Smooth muscle cell (in vitro differentiated cells): ENCODE measurements at regions not wholly inside any gene's neighbourhood (a gene's known extent, or its start where the extent isn't known, plus 50 kb on each side); places are given as distances from the start of the nearest gene placed in this dataset.

ENCODE experiments used
- DNase-seq: peaks from one replicate; lab custom pipeline; 2025; ENCODE audit not compliant: unreplicated experiment; lab: John Stamatoyannopoulos, UW
- H2AFZ ChIP-seq: fragments of 200-600 bp; sonication (generic); 2 replicates; pipeline ENCODE4 v1.6.0; 2016; ENCODE audit warnings: antibody characterized with exemption, low read depth, mild to moderate bottlenecking
- H3F3A ChIP-seq: fragments of 200-600 bp; sonication (generic); 2 replicates; pipeline ENCODE4 v1.6.0; 2017; ENCODE audit warnings: antibody characterized with exemption, low read depth
- H3K27ac ChIP-seq: fragments of 200-600 bp; sonication (generic); 2 replicates; pipeline ENCODE4 v1.5.1; 2016; ENCODE audit warnings: low read depth, mild to moderate bottlenecking
- H3K27me3 ChIP-seq: fragments of 200-600 bp; sonication (generic); 2 replicates; pipeline ENCODE4 v1.6.1; 2016; ENCODE audit warnings: low read depth, mild to moderate bottlenecking
- H3K36me3 ChIP-seq: fragments of 200-600 bp; sonication (generic); 2 replicates; pipeline ENCODE4 v1.5.1; 2016; ENCODE audit warnings: low read depth
- H3K4me1 ChIP-seq: fragments of 200-600 bp; sonication (generic); 2 replicates; pipeline ENCODE4 v1.5.1; 2016; ENCODE audit warnings: low read depth
- H3K4me2 ChIP-seq: fragments of 200-600 bp; sonication (generic); 2 replicates; pipeline ENCODE4 v1.6.0; 2016; ENCODE audit warnings: mild to moderate bottlenecking
- H3K4me3 ChIP-seq: fragments of 200-600 bp; sonication (generic); 2 replicates; pipeline ENCODE4 v1.5.1; 2016; ENCODE audit warnings: mild to moderate bottlenecking
- H3K79me2 ChIP-seq: fragments of 200-600 bp; sonication (generic); 2 replicates; pipeline ENCODE4 v1.6.0; 2016; ENCODE audit warnings: low read depth, mild to moderate bottlenecking
- H3K9ac ChIP-seq: fragments of 200-600 bp; sonication (generic); 2 replicates; pipeline ENCODE4 v1.6.0; 2016; ENCODE audit warnings: low read depth
- H3K9me3 ChIP-seq: fragments of 200-600 bp; sonication (generic); replicated peaks from 2 replicates; pipeline ENCODE4 v1.5.1; 2016; ENCODE audit warnings: low read depth
- H4K20me1 ChIP-seq: fragments of 200-600 bp; sonication (generic); 2 replicates; pipeline ENCODE4 v1.6.0; 2016; ENCODE audit warnings: low read depth
- CTCF ChIP-seq: fragments of 200-600 bp; sonication (generic); IDR thresholded peaks from 2 replicates; pipeline ENCODE4 v1.5.1; 2017; ENCODE audit warnings: borderline replicate concordance, mild to moderate bottlenecking, antibody characterized with exemption; ENCODE audit not compliant: insufficient read depth, poor library complexity, severe bottlenecking
- WGBS: methylation state at CpG from one replicate; pipeline ENCODE4 v1.1.7; 2016; ENCODE audit warnings: low lambda C conversion rate; 5-methylcytosine and 5-hydroxymethylcytosine counted together

- Histone ChIP-seq H3K4me3 (no peak overlapping the region), H3K36me3 (no peaks in the 10 kb centered on the region), H3K79me2 (no peaks in the 10 kb centered on the region), H3K9ac (no peak overlapping the region), H3F3A (no peaks in the 10 kb centered on the region), H3K27me3 (no peaks in the 10 kb centered on the region), H3K9me3 (no peaks in the 10 kb centered on the region), H3K27ac (no peak overlapping the region), H4K20me1 (no peaks in the 10 kb centered on the region), H3K4me2 (no peak overlapping the region), H3K4me1 (no peaks in the 10 kb centered on the region), H2AFZ (no peak overlapping the region)
- TF ChIP-seq CTCF: no peak
- WGBS: 95% methylated on average over 1 of the region's 1 CpG
- no peak for DNase-seq
Measured at GRCh38 chr12:30378307-30378706, 317.4 kb downstream of the IPO8 start.

- H2AFZ ChIP-seq: no peak overlapping the region
- no peak overlapping the region for H3K4me2 ChIP-seq
- no peak for TF ChIP-seq CTCF
- H3K9me3 ChIP-seq: peaks cover 6% of the 10 kb centered on the region
- H3K9ac ChIP-seq: no peak overlapping the region
- no peaks in the 10 kb centered on the region for H3K27me3 ChIP-seq
- H3K4me3 ChIP-seq: no peak overlapping the region
- H3K79me2 ChIP-seq: no peaks in the 10 kb centered on the region
- no peaks in the 10 kb centered on the region for H4K20me1 ChIP-seq
- H3K4me1 ChIP-seq: no peaks in the 10 kb centered on the region
- no peaks in the 10 kb centered on the region for H3K36me3 ChIP-seq
- no peak for DNase-seq
- H3F3A ChIP-seq: no peaks in the 10 kb centered on the region
- H3K27ac ChIP-seq: no peak overlapping the region
Measured at GRCh38 chr12:30364822-30365221, 330.8 kb downstream of the IPO8 start.

- no peaks in the 10 kb centered on the region for H3K4me1 ChIP-seq
- WGBS: 86% methylated on average over 1 of the region's 1 CpG
- no peak for DNase-seq
Measured at GRCh38 chr12:30361145-30361544, 334.5 kb downstream of the IPO8 start.

GRCh38 chr12:30358671-30359070, 337.0 kb downstream of the IPO8 start:
- WGBS: 95% methylated on average over 3 of the region's 3 CpGs
- no peak for DNase-seq
- peaks cover 5% of the 10 kb centered on the region for H3K9me3 ChIP-seq
- no peaks in the 10 kb centered on the region for H3K27me3 ChIP-seq
- H3F3A ChIP-seq: no peaks in the 10 kb centered on the region
- no peaks in the 10 kb centered on the region for H3K4me1 ChIP-seq
- H3K9ac ChIP-seq: no peak overlapping the region
- no peaks in the 10 kb centered on the region for H3K36me3 ChIP-seq
- no peak overlapping the region for H3K4me3 ChIP-seq
- H2AFZ ChIP-seq: no peak overlapping the region
- no peaks in the 10 kb centered on the region for H3K79me2 ChIP-seq
- no peak overlapping the region for H3K27ac ChIP-seq
- no peaks in the 10 kb centered on the region for H4K20me1 ChIP-seq
- H3K4me2 ChIP-seq: no peak overlapping the region
- TF ChIP-seq CTCF: no peak

More at GRCh38 chr12:30361145-30361544, 334.5 kb downstream of the IPO8 start:
- Histone ChIP-seq H3K27ac (no peak overlapping the region), H3K9me3 (peaks cover 5% of the 10 kb centered on the region), H3K4me2 (no peak overlapping the region), H3K79me2 (no peaks in the 10 kb centered on the region), H4K20me1 (no peaks in the 10 kb centered on the region), H3F3A (no peaks in the 10 kb centered on the region), H3K36me3 (no peaks in the 10 kb centered on the region), H2AFZ (no peak overlapping the region), H3K4me3 (no peak overlapping the region), H3K9ac (no peak overlapping the region), H3K27me3 (no peaks in the 10 kb centered on the region)
- no peak for TF ChIP-seq CTCF
